Neural crest cell (in vitro differentiated cells): ENCODE measurements at regions not wholly inside any gene's neighbourhood (a gene's known extent, or its start where the extent isn't known, plus 50 kb on each side); places are given as distances from the start of the nearest gene placed in this dataset.

Experiments used
- DNase-seq: peaks from one replicate; pipeline ENCODE4 v3.0.0; 2021; ENCODE audit warnings: low read depth, mixed read lengths, low spot score
- H3K27ac Mint-ChIP-seq: one replicate; pipeline ENCODE4 v1.8.0; 2021; ENCODE audit warnings: mild to moderate bottlenecking, mixed read lengths; ENCODE audit not compliant: unreplicated experiment
- H3K27me3 Mint-ChIP-seq: 2 replicates; pipeline ENCODE4 v1.8.0; 2021; ENCODE audit warnings: low read depth, mild to moderate bottlenecking, mixed read lengths
- H3K36me3 Mint-ChIP-seq: 2 replicates; pipeline ENCODE4 v1.8.0; 2021; ENCODE audit warnings: low read depth, mild to moderate bottlenecking, mixed read lengths
- H3K4me1 Mint-ChIP-seq: 2 replicates; pipeline ENCODE4 v1.8.0; 2021; ENCODE audit warnings: mixed read lengths
- H3K4me3 Mint-ChIP-seq: one replicate; pipeline ENCODE4 v1.8.0; 2021; ENCODE audit warnings: mild to moderate bottlenecking, mixed read lengths
- H3K9me3 Mint-ChIP-seq: 2 replicates; pipeline ENCODE4 v1.8.0; 2021; ENCODE audit warnings: mixed read lengths
- TF ChIP-seq, protein P1 (sequence below): fragments of 200-600 bp; sonication (generic); conservative IDR thresholded peaks from 2 replicates; pipeline ENCODE4 v1.5.0; 2021; ENCODE audit warnings: antibody characterized with exemption, mild to moderate bottlenecking

DNA sequence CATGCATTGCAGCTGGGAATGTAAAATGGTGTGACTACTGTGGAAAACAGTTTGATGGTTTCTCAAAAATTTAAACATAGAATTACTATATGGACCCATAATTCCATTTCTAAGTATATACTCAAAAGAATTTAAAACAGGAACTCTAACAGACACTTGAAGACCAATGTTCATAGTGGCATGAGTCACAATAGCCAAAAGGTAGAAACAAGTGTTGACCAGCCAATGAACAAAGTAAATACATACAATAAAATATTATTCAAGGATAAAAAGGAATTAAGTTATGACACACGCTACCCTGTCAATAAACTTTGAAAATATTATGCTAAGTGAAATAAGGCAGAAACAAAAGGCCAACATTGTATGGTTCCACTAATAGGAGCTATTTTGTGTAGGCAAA is 357.4 kb upstream of the IL12A start:
- H3K4me1 Mint-ChIP-seq: peaks cover 4% of the 10 kb centered on the region
- H3K9me3 Mint-ChIP-seq: no peaks in the 10 kb centered on the region
- H3K27ac Mint-ChIP-seq: no peak overlapping the region
- DNase-seq: no peak
- TF ChIP-seq, protein P1, sequence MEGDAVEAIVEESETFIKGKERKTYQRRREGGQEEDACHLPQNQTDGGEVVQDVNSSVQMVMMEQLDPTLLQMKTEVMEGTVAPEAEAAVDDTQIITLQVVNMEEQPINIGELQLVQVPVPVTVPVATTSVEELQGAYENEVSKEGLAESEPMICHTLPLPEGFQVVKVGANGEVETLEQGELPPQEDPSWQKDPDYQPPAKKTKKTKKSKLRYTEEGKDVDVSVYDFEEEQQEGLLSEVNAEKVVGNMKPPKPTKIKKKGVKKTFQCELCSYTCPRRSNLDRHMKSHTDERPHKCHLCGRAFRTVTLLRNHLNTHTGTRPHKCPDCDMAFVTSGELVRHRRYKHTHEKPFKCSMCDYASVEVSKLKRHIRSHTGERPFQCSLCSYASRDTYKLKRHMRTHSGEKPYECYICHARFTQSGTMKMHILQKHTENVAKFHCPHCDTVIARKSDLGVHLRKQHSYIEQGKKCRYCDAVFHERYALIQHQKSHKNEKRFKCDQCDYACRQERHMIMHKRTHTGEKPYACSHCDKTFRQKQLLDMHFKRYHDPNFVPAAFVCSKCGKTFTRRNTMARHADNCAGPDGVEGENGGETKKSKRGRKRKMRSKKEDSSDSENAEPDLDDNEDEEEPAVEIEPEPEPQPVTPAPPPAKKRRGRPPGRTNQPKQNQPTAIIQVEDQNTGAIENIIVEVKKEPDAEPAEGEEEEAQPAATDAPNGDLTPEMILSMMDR: no peak
- H3K4me3 Mint-ChIP-seq: no peak overlapping the region
- H3K36me3 Mint-ChIP-seq: no peaks in the 10 kb centered on the region
- H3K27me3 Mint-ChIP-seq: no peaks in the 10 kb centered on the region

DNA sequence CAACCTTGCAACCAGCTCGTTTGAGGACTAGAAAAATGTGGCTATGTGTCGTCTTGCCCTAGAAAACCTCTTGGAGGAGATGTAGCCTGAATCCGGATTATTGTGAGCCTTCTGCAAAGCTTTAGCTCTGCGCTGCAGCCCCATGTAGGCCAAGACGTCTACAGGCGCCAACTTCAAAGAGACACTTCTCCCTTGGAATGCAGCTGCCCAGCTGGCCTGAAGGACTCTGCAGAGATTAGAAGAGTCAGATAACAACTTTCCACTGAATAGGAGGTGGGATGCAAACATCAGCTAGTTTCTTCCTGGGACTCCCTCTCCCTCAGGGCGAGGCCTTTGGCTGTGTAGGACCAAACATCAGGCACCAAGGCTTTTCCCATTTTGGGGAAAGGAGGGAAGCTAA is 356.5 kb upstream of the IL12A start:
- H3K27me3 Mint-ChIP-seq: no peaks in the 10 kb centered on the region
- peaks cover 4% of the 10 kb centered on the region for H3K4me1 Mint-ChIP-seq
- TF ChIP-seq, protein P1: no peak
- no peaks in the 10 kb centered on the region for H3K9me3 Mint-ChIP-seq
- no peaks in the 10 kb centered on the region for H3K36me3 Mint-ChIP-seq
- H3K27ac Mint-ChIP-seq: no peak overlapping the region
- H3K4me3 Mint-ChIP-seq: no peak overlapping the region
- no peak for DNase-seq

DNA sequence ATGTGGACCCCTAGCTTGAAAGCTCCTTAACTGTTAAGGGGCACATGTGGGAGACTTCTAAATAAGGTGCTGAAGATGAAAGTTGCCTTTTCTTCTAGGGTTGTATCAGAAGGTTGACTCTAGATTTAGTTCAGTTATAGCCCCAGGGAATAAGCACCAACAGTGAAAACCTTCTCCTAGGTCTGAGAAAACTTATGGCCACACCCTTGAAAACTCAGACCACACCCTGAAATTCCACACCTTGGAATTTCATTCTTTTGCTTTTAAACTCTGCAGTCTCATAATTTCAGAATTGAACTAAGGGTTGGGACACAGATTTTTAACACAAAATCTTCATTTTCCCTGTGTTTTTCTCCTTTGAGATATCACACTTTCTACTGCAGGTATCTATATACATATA is 355.8 kb upstream of the IL12A start:
- Mint-ChIP-seq H3K27me3 (no peaks in the 10 kb centered on the region), H3K4me1 (peaks cover 4% of the 10 kb centered on the region), H3K27ac (no peak overlapping the region), H3K9me3 (no peaks in the 10 kb centered on the region), H3K36me3 (no peaks in the 10 kb centered on the region), H3K4me3 (no peak overlapping the region)
- no peak for DNase-seq
- TF ChIP-seq, protein P1: no peak

DNA sequence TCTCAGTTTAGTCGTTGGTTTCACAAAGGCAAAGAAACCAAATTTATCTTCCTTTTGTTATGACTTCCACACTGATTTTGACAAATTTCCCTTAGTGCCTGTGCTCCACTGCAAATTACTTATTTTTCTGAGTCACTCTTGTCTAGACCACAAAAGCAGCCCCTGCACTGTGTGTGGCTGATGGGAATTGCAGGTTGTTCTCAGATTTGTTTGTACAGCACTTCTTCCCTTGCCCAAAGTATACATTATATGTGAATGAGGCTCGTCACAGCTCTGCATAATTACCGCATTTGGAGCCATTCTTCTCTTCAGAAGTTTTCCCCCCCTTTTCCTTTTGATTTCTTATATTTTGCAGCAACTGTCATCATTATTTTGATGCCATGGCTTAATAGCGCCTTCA is 354.2 kb upstream of the IL12A start:
- TF ChIP-seq, protein P1: no peak
- Mint-ChIP-seq H3K27ac (no peak overlapping the region), H3K36me3 (no peaks in the 10 kb centered on the region), H3K27me3 (no peaks in the 10 kb centered on the region), H3K9me3 (no peaks in the 10 kb centered on the region), H3K4me3 (no peak overlapping the region), H3K4me1 (no peaks in the 10 kb centered on the region)
- no peak for DNase-seq

DNA sequence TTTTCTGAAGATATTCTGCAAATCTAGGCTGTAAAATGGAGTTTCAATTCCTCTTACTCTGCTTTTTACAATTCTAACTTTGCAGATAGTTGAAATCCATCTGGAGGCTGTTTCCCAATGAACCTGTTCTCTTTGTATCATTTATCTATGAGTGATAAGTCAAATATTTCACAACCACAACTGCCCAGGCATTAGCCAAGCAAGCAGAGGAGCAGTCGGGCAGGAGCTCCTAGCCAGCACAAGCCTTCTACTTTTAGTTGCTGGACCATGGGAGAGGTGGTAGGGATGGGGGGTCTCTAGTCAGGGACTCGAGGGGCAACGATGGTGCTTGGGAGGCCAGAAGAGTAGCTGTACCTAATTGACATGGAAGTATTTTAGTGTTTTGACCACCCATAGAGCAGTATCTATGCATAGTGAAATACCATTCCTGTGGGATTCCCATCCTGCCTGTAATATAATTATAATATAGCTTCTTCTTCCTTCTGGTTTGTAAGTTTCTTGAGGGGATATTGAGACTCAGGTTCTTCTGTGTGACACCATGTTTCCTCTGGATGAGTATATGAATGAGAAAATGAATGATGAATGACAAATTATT is 353.5 kb upstream of the IL12A start:
- Mint-ChIP-seq H3K4me3 (no peak overlapping the region), H3K4me1 (no peaks in the 10 kb centered on the region), H3K27me3 (no peaks in the 10 kb centered on the region), H3K36me3 (no peaks in the 10 kb centered on the region), H3K27ac (no peak overlapping the region), H3K9me3 (no peaks in the 10 kb centered on the region)
- TF ChIP-seq, protein P1: no peak
- no peak for DNase-seq
